NCI-H345 treated with DMSO at 0.1 percent for 48 hours (cell line): ENCODE measurements at regions not wholly inside any gene's neighbourhood (a gene's known extent, or its start where the extent isn't known, plus 50 kb on each side); places are given as distances from the start of the nearest gene placed in this dataset.
A peak's percentile ranks its signal among the peaks of the same experiment; 100 is the strongest.

ENCODE experiments used
- DNase-seq: peaks from one replicate; lab custom pipeline; 2025; ENCODE audit not compliant: unreplicated experiment; lab: John Stamatoyannopoulos, UW

DNA sequence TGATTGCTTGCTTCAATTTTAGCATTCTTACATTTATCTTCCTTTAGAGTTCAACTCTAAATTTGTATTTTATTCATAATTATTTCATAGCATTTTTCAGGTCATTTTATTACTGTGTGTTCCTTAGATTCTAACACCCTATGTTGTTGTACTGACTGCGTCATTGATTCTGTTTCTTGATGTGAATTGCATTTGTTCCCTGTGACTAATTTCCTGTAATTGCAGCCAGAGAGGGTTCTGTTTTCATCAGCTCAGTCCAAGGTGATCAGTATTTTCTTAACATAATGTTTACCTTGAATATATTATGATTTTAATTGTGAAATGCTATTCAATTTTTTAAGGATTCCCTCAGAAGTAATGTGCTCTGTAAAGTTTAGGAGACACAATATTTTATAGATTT, 970.2 kb upstream of the PIK3C3 start:
- no peak for DNase-seq

DNA sequence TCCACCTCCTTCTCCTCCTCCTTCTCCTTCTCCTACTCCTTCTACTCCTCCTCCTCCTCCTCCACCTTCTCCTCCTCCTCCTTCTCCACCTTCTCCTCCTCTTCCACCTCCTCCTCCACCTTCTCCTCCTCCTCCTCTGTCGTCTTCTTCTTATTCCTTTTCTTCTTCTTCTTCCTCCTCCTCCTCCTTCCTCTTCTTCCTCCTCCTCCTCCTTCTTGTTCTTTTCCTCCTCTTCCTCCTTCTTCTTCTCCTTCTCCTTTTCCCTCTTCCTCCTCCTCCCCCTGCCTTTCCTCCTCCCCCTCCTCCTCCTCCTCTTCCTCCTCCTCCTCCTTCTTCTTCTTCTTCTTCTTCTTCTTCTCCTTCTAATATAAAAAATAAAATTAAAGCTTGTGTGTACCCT, 971.2 kb upstream of the PIK3C3 start:
- no peak for DNase-seq

- DNase-seq: no peak
Observed at GRCh38 chr18:40980171-40980570, 974.9 kb upstream of the PIK3C3 start.

- no peak for DNase-seq
Observed at GRCh38 chr18:40976050-40976449, 979.0 kb upstream of the PIK3C3 start.

DNA sequence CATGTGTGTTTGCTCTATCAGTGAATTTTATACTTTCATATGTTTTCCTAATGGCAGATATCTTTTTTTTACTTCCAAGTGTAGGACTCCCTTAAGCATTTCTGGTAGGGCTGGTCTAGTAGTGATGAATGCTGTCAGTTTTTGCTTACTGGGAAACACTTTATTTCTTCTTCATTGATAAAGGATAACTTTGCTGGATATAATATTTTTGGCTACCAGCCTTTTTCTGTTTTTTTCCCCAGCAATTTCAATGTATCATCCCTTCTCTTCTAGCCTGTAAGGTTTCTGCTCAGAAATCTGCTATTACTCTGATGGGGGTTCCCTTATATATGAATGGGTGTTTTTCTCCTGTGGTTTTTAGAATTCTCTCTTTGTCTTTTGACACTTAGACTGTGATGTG, 980.6 kb upstream of the PIK3C3 start:
- DNase-seq: no peak

- DNase-seq: no peak
Observed at GRCh38 chr18:40962784-40963183, 992.2 kb upstream of the PIK3C3 start.

- no peak for DNase-seq
Observed at GRCh38 chr18:40957533-40958070, 997.4 kb upstream of the PIK3C3 start.

- DNase-seq: no peak
Observed at GRCh38 chr18:40956213-40956612, 998.8 kb upstream of the PIK3C3 start.

GRCh38 chr18:40955351-40955750, 999.7 kb upstream of the PIK3C3 start:
- DNase-seq: no peak

GRCh38 chr18:40949114-40949950, 1005.7 kb upstream of the PIK3C3 start:
- no peak for DNase-seq

GRCh38 chr18:40944576-40944975, 1010.5 kb upstream of the PIK3C3 start:
- DNase-seq: no peak

- DNase-seq: peak; percentile 23
Observed at GRCh38 chr18:40939656-40940515, 1015.1 kb upstream of the PIK3C3 start.

DNA sequence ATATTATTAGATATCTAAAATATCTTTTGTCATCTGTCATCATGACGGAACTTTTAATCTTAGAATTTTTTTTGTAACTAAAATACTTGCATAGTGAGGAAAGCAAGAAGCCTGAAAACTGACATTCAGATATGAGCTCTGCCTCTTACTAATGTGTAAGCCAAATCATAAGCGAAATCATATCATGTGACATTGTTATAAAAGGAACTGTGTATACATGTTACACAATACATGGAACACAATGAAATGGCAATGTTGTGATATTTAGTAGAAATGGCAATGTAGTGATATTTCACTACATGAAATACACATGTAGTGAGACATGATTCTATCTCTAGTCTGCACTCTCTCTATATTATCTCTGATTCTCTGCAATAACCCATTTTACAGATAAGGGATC, 1016.4 kb upstream of the PIK3C3 start:
- no peak for DNase-seq

DNA sequence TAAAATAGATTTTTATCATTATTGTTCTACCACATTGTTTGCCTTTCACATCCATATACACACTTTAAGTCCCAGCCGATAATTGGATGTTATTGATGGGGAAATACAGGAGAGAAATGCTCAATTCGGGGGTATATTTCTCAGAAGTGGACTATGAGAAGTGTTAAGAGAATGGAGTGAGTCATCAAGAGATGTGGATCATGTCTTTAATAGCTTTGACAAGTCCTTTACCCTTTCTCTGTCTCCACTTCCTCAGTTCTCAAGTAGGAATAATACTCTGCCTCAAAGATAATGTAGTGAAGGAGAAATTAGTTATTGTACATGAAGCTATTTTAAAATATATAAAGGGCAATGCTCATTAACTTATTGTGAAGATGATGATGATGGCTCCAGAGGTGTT, 1017.6 kb upstream of the PIK3C3 start:
- DNase-seq: no peak

DNA sequence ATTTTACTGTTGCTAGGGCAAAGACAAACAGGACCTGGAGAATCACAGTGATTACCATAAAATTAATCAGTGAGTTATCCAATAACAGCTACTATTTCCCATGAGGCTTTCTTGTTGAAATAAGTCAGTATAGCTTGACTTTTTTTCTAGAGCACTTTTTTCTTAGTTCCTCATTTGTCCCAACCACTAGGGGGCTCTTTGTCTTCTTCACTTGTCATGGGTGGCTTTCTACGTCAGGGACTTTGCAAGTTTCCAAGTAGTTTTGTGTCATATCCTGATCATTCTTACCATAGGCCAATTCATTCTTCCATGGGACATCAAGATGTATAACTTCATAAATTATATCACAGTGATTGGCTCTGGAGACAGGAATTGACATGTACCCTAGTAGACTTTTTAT, 1019.6 kb upstream of the PIK3C3 start:
- no peak for DNase-seq

- DNase-seq: no peak
Observed at GRCh38 chr18:40932862-40933261, 1022.2 kb upstream of the PIK3C3 start.

DNA sequence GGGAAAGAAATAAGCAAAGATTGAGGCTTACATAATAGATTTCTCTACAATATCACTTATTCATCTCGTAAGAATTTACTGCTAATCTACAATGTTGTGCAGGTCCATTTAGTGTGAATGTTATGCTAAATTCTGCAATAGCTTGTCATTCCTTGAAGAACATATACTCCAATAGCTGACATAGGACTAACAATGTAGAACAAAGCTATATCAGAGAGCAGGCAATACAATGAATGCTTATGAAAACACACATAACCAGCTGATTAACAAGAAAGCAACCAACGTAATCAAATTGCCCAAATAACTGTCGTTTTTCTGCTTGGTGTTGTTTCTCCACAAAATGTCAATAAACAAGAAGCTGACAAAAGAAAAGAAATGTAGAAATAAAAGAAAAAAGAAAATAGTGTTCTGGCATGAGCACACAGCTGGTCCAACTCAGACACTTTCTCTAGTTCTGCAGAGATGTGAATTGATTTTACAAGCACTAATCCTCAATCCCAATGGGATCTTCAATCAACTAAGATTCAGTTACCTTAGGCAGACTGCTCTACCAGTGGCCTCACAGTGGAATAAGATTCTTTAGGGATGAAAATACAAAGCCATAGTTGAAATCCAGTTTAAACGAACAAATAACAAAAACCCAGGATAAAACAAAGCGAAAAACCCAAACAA, 1024.7 kb upstream of the PIK3C3 start:
- DNase-seq: no peak

GRCh38 chr18:40929399-40929798, 1025.6 kb upstream of the PIK3C3 start:
- no peak for DNase-seq

DNA sequence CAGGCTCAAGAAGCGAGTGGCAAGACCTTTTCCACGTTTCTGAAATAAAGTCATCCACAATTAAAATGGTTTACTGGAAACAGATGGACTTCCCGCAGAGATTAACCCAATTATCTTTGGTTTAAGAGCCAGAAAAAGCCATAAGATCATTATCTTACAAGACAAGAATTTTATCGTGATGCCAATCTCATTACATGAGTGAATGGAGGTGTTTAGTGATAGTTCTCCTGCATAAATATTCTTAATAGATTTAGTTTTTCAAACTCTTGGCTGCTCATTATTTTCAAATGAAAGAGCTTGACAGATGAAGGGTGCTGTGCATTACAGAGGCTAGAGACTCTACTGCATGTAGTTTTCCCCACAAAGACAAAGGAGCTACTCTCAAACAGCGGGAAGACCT, 1028.4 kb upstream of the PIK3C3 start:
- DNase-seq: no peak

DNA sequence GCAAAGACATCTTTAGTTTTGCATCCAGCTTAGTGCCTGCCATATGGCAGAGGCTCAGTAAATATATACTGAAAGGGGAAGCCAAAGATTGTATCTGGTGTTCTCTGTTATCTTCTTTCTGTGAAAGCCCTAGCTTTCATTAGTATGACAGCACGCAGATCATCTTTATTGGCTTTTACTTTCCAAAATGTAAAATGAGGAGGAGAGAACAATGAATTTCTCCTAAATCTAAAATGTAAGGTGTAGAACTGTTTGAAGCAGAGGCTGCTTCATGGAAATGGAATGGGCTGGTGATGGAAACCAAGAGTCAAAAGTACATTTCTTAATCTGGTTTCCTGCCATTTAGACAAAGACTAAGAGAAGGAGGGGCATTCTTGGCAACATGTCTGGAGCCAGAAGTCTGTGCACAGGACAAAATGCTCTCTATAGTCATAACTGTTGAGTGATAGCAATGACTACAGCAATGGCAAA, 1029.9 kb upstream of the PIK3C3 start:
- no peak for DNase-seq
